NCI-H1105 treated with DMSO at 0.1 percent for 48 hours (cell line): ENCODE measurements at regions not wholly inside any gene's neighbourhood (a gene's known extent, or its start where the extent isn't known, plus 50 kb on each side); places are given as distances from the start of the nearest gene placed in this dataset.

ENCODE experiments used
- DNase-seq: peaks from one replicate; lab custom pipeline; 2025; lab: John Stamatoyannopoulos, UW

- no peak for DNase-seq
These were observed 257.1 kb downstream of the OPA1 start for GRCh38 chr3:193850084-193850619.

DNA sequence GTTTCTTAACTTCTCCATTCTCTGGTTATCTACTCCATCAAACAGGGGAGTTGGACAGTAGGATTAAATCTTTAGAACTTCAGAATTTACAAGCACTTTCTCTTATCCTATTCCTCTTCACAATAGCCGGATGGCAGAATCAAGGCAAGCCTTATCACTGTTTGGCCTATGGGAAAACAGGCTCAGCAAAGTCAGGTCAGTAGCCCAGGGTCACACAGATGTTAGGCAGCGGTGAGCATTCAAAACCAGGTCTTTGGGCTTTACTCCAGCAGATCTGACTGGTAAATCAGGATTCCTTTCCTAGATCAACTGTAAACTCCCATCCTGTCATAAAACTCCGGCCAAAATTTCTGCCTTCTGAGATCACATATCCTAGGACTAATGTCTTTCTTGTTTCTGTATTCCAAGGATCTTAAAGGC is 258.4 kb downstream of the OPA1 start:
- no peak for DNase-seq

GRCh38 chr3:193851941-193852674 is 259.1 kb downstream of the OPA1 start:
- DNase-seq, result no peak

DNA sequence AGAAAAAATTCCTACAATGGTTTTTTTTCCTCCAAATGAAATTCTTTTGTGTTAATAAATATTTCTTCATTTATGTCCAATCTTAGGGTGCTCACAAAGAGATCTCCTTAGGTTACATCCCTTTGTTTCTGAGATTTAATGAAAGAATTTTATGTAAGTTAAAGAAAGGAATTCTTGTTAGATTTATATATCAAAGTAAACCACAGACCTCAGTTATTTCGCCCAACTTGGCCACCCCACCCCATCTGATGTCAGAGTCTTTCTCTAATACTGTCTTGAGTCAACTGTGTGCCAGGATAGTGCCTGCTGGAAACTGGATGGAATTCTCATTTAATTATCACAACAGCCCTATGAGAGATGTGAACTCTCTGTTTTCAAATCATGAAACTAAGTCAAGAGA is 259.9 kb downstream of the OPA1 start:
- no peak for DNase-seq

DNA sequence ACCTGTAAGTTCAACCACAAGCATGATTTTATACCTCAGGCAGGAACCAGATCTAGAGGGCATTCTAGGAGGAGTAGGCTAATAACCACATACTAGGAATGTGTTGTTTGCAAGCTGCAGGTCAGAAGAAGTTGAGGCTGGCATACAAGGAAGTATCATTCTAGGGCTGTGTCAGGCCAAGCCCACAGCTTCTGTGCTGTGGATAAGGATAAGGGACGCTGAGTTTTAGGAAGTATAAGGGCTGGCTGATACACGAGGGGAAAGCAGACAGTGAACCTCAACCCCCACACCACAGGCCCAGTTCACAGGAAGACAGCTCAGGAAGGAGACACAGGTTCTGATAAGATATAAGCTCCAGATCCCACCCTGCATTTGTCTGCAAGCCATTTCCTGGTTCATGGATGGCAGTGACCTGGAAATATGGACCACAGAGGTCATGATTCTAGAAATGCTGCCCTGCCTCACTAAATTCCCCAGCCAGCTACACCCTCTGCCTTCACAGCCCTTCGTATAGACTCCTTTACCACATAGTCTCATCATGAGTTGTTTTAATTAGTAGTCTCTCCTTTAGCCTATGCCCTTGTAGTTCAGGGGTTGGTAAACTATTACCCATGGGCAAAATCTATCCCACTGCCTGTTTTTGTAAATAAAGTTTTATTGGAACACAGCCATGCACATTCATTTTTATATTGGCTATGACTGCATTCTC is 260.7 kb downstream of the OPA1 start:
- no peak for DNase-seq

DNA sequence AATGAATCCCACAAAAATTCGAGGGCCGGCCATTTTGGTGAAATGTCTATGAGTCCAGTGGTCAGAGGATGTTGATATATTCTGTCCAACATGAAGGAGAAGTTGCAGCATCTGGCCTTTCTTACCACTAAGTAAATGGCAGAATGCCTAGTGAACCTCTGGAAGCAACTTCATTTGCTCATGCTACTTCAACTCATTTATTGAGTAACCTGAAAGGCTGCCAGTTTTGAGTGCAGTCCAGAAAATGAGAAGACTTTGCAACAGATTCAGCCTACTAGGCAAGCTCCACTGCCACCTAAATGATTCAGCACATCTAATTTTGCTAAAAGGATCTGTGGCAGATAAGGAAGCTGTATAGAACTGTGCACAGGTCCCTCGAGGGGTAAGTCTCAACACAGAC is 265.0 kb downstream of the OPA1 start:
- no peak for DNase-seq

DNA sequence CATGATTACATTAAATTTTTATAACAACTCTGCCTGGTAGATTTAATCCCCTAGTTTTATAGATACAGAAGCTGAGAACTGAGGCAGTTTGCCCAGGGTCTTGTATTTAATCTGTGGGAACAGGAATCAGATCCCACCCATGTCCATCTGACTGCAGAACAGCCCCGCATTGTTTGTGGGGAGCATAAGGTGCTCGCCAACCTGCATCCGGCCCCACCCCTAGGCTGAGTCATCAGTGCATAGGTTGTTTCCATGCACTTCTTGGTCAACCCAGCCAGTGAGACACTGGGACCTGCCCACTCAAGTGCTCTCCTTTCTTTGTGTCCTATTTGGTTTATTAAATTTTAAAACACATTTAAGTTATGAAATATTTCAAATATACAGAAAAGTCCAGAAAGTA is 266.2 kb downstream of the OPA1 start:
- no peak for DNase-seq

DNA sequence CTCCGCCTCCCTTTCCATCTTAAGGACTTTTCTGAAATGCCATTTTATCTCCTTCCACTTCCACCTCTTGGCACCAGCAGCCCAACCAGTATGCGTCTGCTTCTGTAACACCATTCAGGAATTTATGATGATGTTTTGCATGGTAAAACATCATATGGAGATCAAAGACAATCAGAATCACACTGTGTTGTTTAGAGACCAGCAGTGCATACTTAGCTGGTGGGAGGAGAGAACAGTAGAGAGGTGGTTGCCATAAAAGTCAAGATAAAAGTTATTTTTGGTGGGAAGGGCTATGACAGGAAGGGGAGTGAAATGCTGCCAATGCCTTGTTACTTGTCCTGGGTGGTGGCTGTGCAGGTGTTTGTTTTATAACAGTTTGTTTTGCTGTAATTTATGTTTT is 268.0 kb downstream of the OPA1 start:
- DNase-seq, result no peak

DNA sequence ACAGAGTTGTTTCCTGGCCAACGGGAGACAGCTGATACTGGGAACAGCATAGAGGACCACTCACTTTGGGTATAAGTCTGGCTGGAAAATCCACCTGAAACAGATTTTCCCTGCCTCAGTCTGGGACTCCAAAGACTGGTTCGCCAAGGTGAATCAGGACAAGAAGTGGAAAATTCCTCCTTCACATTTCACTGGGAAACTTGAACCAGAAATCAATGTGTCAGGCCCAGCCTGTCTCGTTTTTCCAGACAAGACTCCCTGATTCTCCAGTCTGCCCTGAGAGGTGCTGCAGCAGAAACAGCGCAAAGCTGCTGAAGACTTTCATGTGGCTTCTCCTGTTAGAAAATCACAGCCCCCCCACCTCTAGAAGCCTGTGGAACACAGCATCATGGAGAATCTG is 269.8 kb downstream of the OPA1 start:
- DNase-seq, result no peak

GRCh38 chr3:193863657-193864357 is 270.8 kb downstream of the OPA1 start:
- no peak for DNase-seq

- DNase-seq, result no peak
These were observed 270.6 kb upstream of the HES1 start for GRCh38 chr3:193865339-193865738.

- DNase-seq, result no peak
These were observed 270.0 kb upstream of the HES1 start for GRCh38 chr3:193865896-193866480.

GRCh38 chr3:193868590-193868989 is 267.4 kb upstream of the HES1 start:
- no peak for DNase-seq

DNA sequence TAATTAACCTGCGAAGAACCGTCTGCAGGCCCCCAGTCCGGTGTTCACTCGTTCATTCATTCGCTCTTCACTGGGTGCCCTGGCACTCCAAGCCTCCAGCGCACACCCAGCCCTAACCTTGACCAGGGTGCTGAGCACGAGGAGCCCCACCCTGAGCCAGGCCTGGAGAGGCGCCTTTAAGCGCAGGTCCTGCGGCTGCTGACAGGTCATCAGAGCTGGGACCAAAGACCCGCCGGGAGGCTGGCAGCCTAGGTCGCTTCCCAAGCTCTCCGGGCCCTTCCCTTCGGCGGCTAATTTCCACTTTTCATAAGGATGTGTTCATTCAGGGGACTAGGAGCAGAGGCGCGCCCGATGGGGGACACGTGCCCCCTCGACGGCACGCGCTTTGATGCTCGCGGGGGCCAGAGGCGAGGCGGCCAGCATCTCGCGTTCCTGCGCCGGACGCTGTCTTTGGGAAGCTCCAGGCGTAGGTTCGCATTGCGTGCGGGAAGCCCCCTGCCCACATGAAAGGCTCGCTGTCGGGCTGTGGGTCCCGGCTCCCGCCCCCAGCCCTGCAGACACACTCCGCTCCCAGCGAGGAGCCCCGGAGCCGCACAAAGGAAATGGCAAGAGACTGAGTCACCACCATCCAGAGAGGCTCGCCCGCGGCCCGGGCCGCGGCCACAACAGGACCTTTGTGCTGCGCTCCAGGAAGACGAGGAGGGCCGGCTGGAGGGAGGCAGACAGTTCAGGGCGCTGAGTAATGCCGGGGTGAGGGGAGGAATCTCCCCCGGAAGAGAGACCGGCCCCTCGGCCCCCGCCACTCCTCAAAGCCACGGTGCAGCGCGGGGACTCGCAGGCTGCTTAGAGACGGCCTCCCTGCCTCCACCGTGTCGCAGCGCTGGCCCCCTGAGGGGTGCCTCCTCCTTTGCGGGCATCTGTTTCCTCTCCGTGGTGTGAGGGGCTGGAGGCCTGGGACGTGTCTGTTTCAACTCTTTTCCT is 266.4 kb upstream of the HES1 start:
- DNase-seq, result no peak

GRCh38 chr3:193870376-193871219 is 265.4 kb upstream of the HES1 start:
- no peak for DNase-seq

- DNase-seq, result no peak
These were observed 264.8 kb upstream of the HES1 start for GRCh38 chr3:193871220-193871485.

DNA sequence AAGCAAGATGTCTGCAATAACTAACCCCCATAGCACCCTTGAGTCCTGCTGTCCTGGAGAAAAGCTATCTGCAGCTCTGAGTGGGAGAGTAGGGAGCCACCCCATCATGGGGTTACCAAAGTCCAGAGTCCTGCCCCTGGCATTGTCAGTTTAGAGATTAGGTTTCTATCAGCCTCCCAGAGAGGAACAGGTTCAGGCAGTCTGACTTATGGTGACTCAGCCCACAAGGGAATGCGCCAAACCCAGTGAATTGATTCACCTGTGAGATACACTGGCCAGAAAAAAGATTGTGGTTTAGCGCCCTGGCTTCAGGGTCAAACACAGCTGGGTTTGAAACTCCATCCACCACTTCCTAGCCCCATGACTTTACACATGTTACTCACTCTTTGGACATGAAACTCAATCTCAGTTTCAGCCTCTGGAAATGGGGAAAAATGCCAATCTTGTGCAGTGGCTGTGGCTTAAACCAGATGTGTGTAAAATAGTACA is 263.6 kb upstream of the HES1 start:
- no peak for DNase-seq

- DNase-seq, result no peak
These were observed 262.3 kb upstream of the HES1 start for GRCh38 chr3:193873426-193874201.

GRCh38 chr3:193874512-193874911 is 261.4 kb upstream of the HES1 start:
- no peak for DNase-seq
